GM21390 (cell line): ENCODE measurements at regions not wholly inside any gene's neighbourhood (a gene's known extent, or its start where the extent isn't known, plus 50 kb on each side); places are given as distances from the start of the nearest gene placed in this dataset.

Experiments used
- ATAC-seq: cut with Tn5 transposase; IDR thresholded peaks from one replicate; pipeline ENCODE4 v1.9.1; 2021; ENCODE audit not compliant: unreplicated experiment

- peak; percentile 80 for ATAC-seq
Measured at GRCh38 chr10:121069061-121069850, 218.1 kb downstream of the WDR11 start.

DNA sequence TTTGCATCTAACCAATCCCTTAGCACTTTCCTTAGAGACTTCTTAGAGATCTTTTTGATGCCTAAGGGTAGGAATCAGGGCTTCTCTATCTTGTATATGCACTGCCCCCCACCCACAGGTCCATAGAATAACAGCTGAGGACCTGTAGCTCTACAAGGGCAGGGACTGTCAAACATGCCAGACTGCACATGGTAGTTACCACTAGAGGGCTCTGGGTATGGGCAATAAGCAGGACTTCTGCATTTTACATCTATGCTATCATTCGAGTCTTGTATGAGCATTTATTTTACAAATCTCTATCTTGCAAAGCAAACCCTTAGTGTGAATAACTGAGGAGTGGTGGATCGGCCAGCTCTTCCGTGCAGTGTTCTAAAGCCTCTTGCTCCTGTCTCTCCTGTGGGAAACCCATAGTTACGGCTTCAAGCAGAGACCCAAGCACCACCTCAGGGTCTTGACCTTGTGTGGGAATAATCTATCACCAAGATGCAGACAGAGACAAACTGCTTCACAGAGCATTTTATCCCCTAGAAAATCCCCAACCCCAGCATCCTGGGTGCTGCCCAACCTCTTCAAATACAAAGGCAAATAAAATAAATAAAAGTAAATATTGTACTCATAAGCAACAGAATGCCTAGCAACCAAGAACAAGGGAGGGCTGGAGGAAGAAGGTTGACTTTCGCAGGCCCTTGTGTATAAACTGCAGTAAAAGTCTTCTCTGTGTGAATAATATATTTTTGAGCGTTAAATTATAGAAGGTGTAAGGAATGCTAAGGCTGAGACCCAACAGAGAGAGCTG lies 219.3 kb downstream of the WDR11 start:
- no peak for ATAC-seq

GRCh38 chr10:121071901-121072300 lies 220.7 kb downstream of the WDR11 start:
- no peak for ATAC-seq

DNA sequence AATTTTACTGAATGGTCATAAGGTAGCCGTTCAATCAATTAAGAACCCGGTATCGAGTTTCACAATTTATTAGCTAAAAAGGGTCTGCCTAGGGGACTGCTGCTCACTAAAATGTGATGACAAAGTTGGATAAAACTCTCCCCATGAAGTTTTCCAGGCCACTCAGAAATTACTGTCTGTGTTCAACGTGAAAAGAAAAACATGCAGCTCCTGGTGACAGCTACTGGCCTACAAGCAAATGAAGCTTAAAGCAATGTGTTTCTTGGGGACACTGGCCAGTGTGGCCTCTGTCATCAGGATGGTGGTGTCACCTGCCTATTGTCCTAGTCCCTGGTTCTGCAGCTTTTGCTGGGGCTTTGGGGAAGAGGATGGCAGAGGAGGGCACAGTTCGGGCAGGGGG lies 222.6 kb downstream of the WDR11 start:
- no peak for ATAC-seq

DNA sequence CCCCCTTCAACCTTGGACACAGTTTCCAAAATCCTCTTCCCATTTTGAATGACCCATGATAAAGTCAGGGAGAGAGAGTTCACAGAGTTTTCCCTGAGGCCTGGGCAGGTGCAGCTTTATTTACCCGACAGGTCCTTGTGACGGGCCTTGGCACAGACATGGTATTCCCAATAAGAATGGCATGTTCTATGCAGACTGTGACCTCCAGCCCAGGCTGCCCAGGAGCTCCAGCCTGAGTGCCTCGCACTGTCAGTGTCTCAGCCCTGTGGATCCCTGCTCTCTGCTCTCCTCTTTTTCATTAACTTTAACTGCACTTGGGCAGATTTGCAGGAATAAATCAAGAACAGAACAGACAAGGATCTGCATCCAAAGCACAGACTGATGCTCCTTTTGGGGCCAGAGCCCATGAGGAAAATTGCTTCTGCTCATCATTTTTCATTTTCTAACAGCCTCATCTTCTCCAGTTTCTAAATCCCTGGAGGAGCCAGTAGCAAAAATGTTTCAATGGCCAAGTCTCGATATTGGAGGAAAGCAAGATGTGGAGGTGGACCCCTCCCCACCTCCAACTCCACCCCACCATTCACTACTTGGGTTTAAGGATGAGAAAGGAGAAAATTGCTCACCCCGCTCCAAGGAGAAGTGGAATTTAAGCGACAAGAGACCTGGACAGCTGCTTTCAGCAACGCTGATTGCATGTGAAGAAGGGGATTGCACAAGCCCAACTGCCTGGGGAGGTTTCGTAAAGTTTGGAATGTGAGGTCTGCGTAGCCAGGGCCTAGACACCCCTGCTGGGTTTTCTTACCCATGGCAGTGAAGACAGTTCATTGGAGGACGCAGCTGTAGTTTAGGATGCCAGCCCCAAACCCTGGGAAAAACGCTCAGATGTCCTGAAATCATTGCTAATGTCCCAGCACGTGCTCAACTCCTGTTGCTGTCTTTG lies 225.9 kb downstream of the WDR11 start:
- ATAC-seq = no peak

GRCh38 chr10:121078036-121078435 lies 226.9 kb downstream of the WDR11 start:
- ATAC-seq = no peak

DNA sequence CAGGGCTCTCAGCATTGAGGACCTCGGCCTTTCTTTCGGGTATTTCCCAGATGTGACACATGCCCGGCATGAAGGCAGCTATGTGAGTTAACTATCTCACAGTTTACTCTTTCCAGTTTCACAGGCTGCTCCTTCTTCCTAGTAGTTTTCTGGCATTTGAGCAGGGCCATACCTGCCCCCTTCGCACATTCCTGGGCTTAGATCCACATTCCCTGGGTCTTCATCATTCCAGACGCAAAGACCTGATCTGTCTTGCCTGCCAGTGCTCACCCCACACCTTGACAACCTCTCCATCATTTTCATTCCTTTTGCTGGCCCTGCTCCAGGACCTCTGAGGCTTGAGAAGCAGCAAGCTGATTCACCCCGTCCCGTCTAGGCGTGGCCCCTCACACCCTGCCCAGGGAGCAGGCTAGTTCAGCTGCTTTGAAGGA lies 227.5 kb downstream of the WDR11 start:
- no peak for ATAC-seq

- ATAC-seq = no peak
Measured at GRCh38 chr10:121079226-121079625, 228.1 kb downstream of the WDR11 start.

- ATAC-seq = no peak
Measured at GRCh38 chr10:121080281-121080891, 229.2 kb downstream of the WDR11 start.

DNA sequence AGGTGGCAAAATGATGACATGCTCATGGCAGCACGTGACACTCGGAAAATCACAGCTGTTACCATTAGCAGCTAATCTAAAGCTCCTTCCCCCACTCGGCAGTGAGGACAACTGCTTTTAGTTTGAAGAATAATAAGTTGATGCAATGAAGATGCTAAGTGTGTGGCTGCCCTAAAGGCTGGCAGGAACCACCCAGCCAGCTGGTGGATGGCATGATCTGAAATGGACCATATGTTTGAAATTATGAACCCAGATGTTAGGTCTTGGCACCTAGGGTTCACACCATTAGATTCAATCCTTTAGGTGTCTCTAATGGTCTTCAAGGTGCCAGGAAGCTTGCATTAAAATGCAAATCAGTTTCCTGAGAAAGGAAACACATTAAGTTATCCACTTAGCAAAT lies 230.1 kb downstream of the WDR11 start:
- ATAC-seq = no peak

- ATAC-seq = no peak
Measured at GRCh38 chr10:121082984-121083383, 231.8 kb downstream of the WDR11 start.

GRCh38 chr10:121084016-121084674 lies 233.0 kb downstream of the WDR11 start:
- no peak for ATAC-seq

DNA sequence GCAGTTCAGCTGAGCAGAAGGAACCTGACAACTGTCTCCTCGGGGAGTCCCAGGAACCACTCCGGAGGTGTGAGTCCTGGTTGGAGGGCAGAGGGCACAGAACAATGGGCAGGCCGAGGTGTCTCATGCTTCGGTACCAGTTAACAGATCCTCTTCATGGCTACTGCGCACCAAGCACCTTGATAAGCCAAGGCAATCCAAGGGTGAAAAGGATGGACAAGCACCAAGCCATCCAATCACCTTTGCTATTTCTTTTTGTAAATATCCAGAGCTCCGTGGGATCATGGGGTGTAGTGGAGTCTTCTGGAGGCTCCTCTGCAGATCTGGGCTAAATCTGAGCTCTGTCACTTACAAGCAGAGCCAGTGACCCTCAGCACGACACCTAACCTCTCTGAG lies 233.5 kb downstream of the WDR11 start:
- no peak for ATAC-seq

GRCh38 chr10:121085367-121085766 lies 234.2 kb downstream of the WDR11 start:
- no peak for ATAC-seq

- ATAC-seq = no peak
Measured at GRCh38 chr10:121087129-121087528, 236.0 kb downstream of the WDR11 start.

DNA sequence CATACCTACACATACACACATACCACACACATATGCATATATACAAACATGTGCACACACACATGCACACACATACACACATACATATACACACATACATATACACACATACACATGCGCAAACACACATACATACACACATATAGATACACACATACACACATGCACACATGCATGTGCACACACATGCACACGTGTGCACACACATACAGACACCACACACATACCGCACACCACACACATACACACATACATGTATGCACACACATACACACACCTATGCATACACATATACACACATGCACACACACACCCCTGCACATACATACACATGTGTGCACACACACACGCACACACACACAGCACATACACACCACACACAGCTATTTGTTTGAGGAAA lies 236.5 kb downstream of the WDR11 start:
- ATAC-seq = no peak

GRCh38 chr10:121088524-121088923 lies 237.4 kb downstream of the WDR11 start:
- ATAC-seq = no peak

- ATAC-seq = no peak
Measured at GRCh38 chr10:121089434-121089833, 238.3 kb downstream of the WDR11 start.

DNA sequence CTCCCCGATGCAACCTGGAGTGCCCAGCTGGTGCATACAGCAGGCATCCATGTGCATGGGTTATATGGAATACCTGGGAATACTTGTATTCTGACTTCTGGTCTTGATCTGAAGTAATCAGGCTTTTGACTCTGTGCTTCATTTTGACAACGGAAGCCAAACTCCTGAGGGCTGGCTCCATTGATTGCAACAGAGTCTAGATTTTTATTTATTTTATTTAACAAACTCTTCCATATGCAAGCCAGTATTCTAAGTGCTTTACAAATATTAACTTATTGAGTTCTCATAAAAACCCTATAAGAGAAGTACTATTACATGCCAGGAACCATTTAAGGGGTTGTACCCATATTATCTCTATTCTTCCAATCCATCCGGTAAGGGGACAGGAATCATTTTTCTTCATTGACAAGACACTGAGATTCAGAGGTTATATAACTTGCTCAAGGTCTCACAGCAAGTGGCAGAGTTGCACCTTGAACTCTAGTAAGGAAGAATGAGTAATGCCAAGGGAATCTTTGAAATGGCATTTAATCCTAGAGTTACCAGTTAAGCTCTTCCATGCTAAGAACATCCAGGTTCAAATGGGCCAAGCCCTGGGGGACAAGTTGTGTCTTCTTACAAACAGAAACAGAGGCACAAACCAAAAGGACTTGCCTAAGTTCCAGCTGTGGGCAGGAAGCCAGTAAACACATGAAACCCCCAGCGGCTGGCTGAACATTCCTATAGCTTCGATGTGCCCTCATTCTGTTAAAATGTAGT lies 241.0 kb downstream of the WDR11 start:
- ATAC-seq = no peak

DNA sequence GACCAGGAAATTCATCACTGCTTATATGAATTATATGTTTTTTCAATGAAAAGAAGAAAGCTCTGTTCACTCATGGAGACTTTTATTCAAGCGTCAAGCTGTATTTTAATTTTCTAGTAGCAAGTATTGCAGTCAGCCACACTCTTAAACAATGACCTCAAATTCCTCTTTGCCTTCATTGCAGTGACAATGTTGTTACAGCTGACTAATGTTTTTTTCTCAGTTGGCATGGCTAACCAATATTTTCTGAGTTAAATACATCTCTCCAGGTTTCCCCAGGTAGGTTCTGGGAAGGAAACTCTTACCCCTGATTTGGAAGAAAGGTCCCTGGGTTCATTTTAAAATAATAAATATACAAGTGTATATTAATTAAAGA lies 241.5 kb downstream of the WDR11 start:
- no peak for ATAC-seq
